Nephron (organoid): ENCODE measurements at regions not wholly inside any gene's neighbourhood (a gene's known extent, or its start where the extent isn't known, plus 50 kb on each side); places are given as distances from the start of the nearest gene placed in this dataset.

ENCODE experiments used
- H3K27ac Mint-ChIP-seq, 3 experiments: 2 replicates each; pipeline ENCODE4 v1.8.0; 2020; ENCODE audit warnings: mixed read lengths in 3 of 3, mild to moderate bottlenecking in 2 of 3, moderate library complexity in 1 of 3
- H3K27me3 Mint-ChIP-seq: 2 replicates; pipeline ENCODE4 v1.8.0; 2021; ENCODE audit warnings: low read depth, mild to moderate bottlenecking, moderate library complexity, mixed read lengths
- H3K36me3 Mint-ChIP-seq: 2 replicates; pipeline ENCODE4 v1.8.0; 2020; ENCODE audit warnings: low read depth, mixed read lengths
- H3K4me1 Mint-ChIP-seq: 2 replicates; pipeline ENCODE4 v1.8.0; 2020; ENCODE audit warnings: mixed read lengths
- H3K4me3 Mint-ChIP-seq, 3 experiments: 2 replicates each; pipeline ENCODE4 v1.8.0; 2020; ENCODE audit warnings: mild to moderate bottlenecking in 3 of 3, mixed read lengths in 3 of 3, moderate library complexity in 2 of 3
- H3K9me3 Mint-ChIP-seq: 2 replicates; pipeline ENCODE4 v1.8.0; 2020; ENCODE audit warnings: mixed read lengths
- TF ChIP-seq, protein P1 (sequence below), 3 experiments: fragments of 200-600 bp; sonication (generic); IDR thresholded peaks; one replicate each; pipeline ENCODE4 v1.5.0; 2021; ENCODE audit warnings: antibody characterized with exemption in 3 of 3; ENCODE audit not compliant: unreplicated experiment in 3 of 3

DNA sequence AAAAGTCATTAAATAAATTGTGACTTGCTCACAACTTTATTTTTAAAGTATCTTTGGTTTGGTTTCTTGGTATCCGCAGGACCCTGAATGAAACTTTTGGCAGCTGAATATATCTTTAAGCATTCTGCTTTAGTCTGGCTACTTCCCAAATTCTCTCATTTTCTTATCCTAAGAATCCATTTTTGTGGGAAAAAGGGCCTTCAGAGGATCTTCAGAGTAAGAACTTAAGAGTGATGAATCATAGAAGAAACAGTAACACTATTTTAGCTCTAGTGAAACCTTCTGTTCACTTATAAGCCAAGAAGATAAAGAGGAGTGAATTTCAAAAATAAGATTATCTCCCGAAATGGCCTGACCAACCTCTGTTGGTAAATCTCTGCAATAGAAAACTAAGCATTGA lies 540.6 kb upstream of the MAGEB18 start:
- H3K4me3 Mint-ChIP-seq, result no peak overlapping the region
- peak overlapping the region in 1 of 3 experiments; percentile 6 for H3K27ac Mint-ChIP-seq
- no peaks in the 10 kb centered on the region for H3K36me3 Mint-ChIP-seq

DNA sequence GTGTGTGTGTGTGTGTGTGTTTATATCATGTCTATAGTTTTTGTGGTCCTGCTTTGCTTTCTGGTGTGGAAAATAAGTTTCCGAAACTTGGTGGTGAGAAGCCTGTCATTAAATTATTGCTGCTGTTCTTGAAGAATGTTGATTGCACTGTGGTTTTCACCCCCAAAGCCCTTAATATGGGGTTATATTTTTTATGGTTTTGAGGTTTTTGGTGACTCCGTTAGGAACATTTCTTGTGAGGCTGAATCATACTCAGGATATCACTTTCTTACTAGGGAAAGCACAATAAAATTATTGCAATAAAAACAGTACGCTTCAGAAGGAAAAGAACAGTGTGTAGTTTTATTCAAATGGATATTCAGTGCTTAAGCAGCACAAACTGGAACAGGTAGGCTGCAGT lies 539.1 kb upstream of the MAGEB18 start:
- H3K27ac Mint-ChIP-seq, result no peak overlapping the region
- peaks cover 5% of the 10 kb centered on the region for H3K4me1 Mint-ChIP-seq
- no peak overlapping the region for H3K4me3 Mint-ChIP-seq
- no peaks in the 10 kb centered on the region for H3K36me3 Mint-ChIP-seq
- H3K27me3 Mint-ChIP-seq, result no peaks in the 10 kb centered on the region
- H3K9me3 Mint-ChIP-seq, result peaks cover 10% of the 10 kb centered on the region
- TF ChIP-seq, protein P1, sequence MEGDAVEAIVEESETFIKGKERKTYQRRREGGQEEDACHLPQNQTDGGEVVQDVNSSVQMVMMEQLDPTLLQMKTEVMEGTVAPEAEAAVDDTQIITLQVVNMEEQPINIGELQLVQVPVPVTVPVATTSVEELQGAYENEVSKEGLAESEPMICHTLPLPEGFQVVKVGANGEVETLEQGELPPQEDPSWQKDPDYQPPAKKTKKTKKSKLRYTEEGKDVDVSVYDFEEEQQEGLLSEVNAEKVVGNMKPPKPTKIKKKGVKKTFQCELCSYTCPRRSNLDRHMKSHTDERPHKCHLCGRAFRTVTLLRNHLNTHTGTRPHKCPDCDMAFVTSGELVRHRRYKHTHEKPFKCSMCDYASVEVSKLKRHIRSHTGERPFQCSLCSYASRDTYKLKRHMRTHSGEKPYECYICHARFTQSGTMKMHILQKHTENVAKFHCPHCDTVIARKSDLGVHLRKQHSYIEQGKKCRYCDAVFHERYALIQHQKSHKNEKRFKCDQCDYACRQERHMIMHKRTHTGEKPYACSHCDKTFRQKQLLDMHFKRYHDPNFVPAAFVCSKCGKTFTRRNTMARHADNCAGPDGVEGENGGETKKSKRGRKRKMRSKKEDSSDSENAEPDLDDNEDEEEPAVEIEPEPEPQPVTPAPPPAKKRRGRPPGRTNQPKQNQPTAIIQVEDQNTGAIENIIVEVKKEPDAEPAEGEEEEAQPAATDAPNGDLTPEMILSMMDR (IDR thresholded peaks at IDR 0.05; ENCODE audit: unreplicated experiment in 3 of 3), result no peak

More for the DNA sequence above, 540.6 kb upstream of the MAGEB18 start:
- TF ChIP-seq, protein P1 (IDR thresholded peaks at IDR 0.05; ENCODE audit: unreplicated experiment in 3 of 3), result no peak
- no peaks in the 10 kb centered on the region for H3K27me3 Mint-ChIP-seq
- H3K9me3 Mint-ChIP-seq, result peaks cover 7% of the 10 kb centered on the region
- peaks cover 5% of the 10 kb centered on the region for H3K4me1 Mint-ChIP-seq

DNA sequence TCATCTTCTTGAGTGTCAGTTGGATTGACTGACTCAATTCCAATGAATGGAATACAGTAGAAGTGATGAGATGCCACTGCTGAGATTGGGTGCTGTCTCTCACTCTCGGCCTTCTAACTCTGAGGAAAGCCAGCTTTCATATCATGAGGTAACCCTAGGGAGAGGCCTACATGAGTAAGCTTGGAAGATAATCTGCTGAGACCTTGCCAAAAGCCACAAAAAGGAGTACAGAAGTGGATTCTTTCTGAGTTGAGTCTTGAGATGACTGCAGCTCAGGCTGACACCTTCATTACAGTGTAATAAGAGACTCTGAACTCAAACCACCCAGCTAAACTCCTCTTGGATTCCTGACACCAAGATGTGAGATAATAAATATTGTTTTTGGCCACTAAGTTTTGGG lies 537.4 kb upstream of the MAGEB18 start:
- Mint-ChIP-seq H3K9me3 (peaks cover 20% of the 10 kb centered on the region), H3K4me3 (no peak overlapping the region), H3K4me1 (peaks cover 5% of the 10 kb centered on the region), H3K27me3 (no peaks in the 10 kb centered on the region), H3K27ac (no peak overlapping the region), H3K36me3 (no peaks in the 10 kb centered on the region)
- TF ChIP-seq, protein P1 (IDR thresholded peaks at IDR 0.05; ENCODE audit: unreplicated experiment in 3 of 3), result no peak

DNA sequence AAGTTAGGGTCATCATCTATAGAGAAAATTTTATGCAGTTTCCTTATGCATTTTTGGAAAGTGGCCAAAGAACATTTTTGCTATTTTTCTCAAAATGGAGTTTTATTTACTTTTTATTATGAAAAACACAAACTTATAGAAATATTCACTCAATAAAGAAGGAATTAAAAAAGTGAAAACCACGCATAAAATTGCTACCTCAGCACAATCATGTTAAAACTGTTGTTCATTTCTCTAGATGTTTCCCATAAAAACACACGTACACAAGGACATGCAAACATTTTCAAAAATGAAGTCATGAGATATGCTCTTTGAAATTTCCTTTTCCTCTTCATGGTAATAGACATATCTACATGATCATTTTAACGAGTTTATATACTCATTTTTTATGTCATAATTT lies 536.8 kb upstream of the MAGEB18 start:
- no peak overlapping the region for H3K27ac Mint-ChIP-seq
- no peak overlapping the region for H3K4me3 Mint-ChIP-seq
- peaks cover 5% of the 10 kb centered on the region for H3K4me1 Mint-ChIP-seq
- no peaks in the 10 kb centered on the region for H3K27me3 Mint-ChIP-seq
- H3K9me3 Mint-ChIP-seq, result peaks cover 20% of the 10 kb centered on the region
- TF ChIP-seq, protein P1 (IDR thresholded peaks at IDR 0.05; ENCODE audit: unreplicated experiment in 3 of 3), result no peak
- no peaks in the 10 kb centered on the region for H3K36me3 Mint-ChIP-seq

DNA sequence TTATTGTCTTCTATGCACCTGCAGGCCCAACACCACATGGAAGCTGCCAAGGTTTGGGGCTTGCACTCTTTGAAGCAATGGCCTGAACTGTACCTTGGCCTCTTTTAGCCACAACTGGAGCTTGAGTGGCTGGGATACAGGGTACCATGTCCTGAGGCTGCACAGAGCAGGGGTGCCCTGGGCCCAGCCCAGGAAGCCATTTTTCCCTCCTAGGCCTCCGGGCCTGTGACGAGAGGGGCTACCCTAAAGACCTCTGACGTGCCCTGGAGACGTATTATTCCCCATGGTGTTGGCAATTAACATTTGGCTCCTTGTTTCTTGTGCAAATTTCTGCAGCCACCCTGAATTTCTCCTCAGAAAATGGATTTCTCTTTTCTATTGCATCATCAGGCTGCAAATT lies 519.9 kb upstream of the MAGEB18 start:
- Mint-ChIP-seq H3K36me3 (no peaks in the 10 kb centered on the region), H3K4me1 (no peaks in the 10 kb centered on the region), H3K9me3 (no peaks in the 10 kb centered on the region), H3K27me3 (no peaks in the 10 kb centered on the region), H3K27ac (no peak overlapping the region), H3K4me3 (no peak overlapping the region)
- TF ChIP-seq, protein P1 (IDR thresholded peaks at IDR 0.05; ENCODE audit: unreplicated experiment in 3 of 3), result no peak

DNA sequence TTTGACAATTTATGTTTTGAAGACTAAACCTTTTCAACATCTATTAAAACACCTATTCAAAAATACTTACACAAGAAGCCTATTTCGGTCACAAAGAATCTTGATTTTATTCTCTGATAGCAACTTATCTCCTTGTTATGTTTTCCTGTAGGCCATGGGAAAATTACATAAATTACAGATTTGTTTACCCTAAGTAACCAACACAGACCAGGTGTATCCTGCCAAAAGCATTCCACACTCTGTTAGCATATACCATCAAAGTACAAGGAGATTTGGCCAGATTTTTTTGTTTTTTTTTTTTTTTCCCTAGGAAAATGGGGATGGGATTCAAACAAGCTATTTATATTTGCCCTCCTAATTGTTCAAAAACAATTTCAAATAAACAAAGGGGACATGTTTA lies 497.9 kb upstream of the MAGEB18 start:
- peaks cover 9% of the 10 kb centered on the region for H3K9me3 Mint-ChIP-seq
- TF ChIP-seq, protein P1 (IDR thresholded peaks at IDR 0.05; ENCODE audit: unreplicated experiment in 3 of 3), result no peak
- no peaks in the 10 kb centered on the region for H3K4me1 Mint-ChIP-seq
- H3K27me3 Mint-ChIP-seq, result no peaks in the 10 kb centered on the region
- H3K4me3 Mint-ChIP-seq, result no peak overlapping the region
- H3K27ac Mint-ChIP-seq, result no peak overlapping the region
- H3K36me3 Mint-ChIP-seq, result no peaks in the 10 kb centered on the region
